HepG2 (cell line): ENCODE measurements at regions not wholly inside any gene's neighbourhood (a gene's known extent, or its start where the extent isn't known, plus 50 kb on each side); places are given as distances from the start of the nearest gene placed in this dataset.

Source experiments
- ARNT ChIP-seq: fragments of 450-650 bp; IDR thresholded peaks from 2 replicates; pipeline ENCODE4 v1.6.1; 2017
- ARNTL ChIP-seq: sonication (generic); formaldehyde crosslinking; IDR thresholded peaks from 2 replicates; pipeline ENCODE4 v1.4.0; 2020; ENCODE audit warnings: mild to moderate bottlenecking, missing genetic modification reagents
- ATM ChIP-seq: fragments of 450-650 bp; IDR thresholded peaks from 2 replicates; pipeline ENCODE4 v1.7.1; 2017; ENCODE audit warnings: mild to moderate bottlenecking, borderline replicate concordance
- CBX1 ChIP-seq: IDR thresholded peaks from one replicate; pipeline ENCODE4 v1.6.1; 2016; ENCODE audit warnings: antibody characterized with exemption, low read depth
- POGZ ChIP-seq: sonication (generic); formaldehyde crosslinking; IDR thresholded peaks from 2 replicates; pipeline ENCODE4 v1.4.0; 2020; ENCODE audit warnings: mild to moderate bottlenecking, missing genetic modification reagents
- TFDP2 ChIP-seq: sonication (generic); formaldehyde crosslinking; IDR thresholded peaks from 2 replicates; pipeline ENCODE4 v1.4.0; 2020; ENCODE audit warnings: missing genetic modification reagents
- TRIM22 ChIP-seq: fragments of 450-650 bp; IDR thresholded peaks from 2 replicates; pipeline ENCODE4 v1.6.1; 2017
- ZMAT3 ChIP-seq: sonication (generic); formaldehyde crosslinking; conservative IDR thresholded peaks from 2 replicates; pipeline ENCODE4 v1.7.0; 2021; ENCODE audit warnings: missing genetic modification reagents
- ZNF101 ChIP-seq: sonication (generic); formaldehyde crosslinking; IDR thresholded peaks from 2 replicates; pipeline ENCODE4 v1.4.0; 2020; ENCODE audit warnings: mild to moderate bottlenecking, low read depth, missing genetic modification reagents, borderline replicate concordance
- ZNF281 ChIP-seq: sonication (generic); formaldehyde crosslinking; IDR thresholded peaks from 2 replicates; pipeline ENCODE4 v1.4.0; 2020; ENCODE audit warnings: missing genetic modification reagents, borderline replicate concordance
- ZNF333 ChIP-seq: sonication (generic); formaldehyde crosslinking; IDR thresholded peaks from 2 replicates; pipeline ENCODE4 v1.4.0; 2020; ENCODE audit warnings: mild to moderate bottlenecking, missing genetic modification reagents, borderline replicate concordance
- ZNF607 ChIP-seq: sonication (generic); formaldehyde crosslinking; IDR thresholded peaks from 2 replicates; pipeline ENCODE4 v1.5.1; 2020; ENCODE audit warnings: missing genetic modification reagents, mild to moderate bottlenecking, borderline replicate concordance
- ZNF75D ChIP-seq: sonication (generic); formaldehyde crosslinking; IDR thresholded peaks from 2 replicates; pipeline ENCODE4 v1.8.1; 2023; ENCODE audit warnings: missing genetic modification reagents, mild to moderate bottlenecking, borderline replicate concordance
- TF ChIP-seq, protein P1 (sequence below): IDR thresholded peaks from 2 replicates; pipeline ENCODE4 v1.6.1; 2016; ENCODE audit warnings: low read depth, missing genetic modification reagents, missing compliant biosample characterization
- TF ChIP-seq, protein P2 (sequence below), 2 experiments: sonication (generic) in 1 of 2; formaldehyde crosslinking in 1 of 2; IDR thresholded peaks; 2 replicates each; pipeline versions ENCODE4 v1.4.0 to v1.6.1; 2018 to 2020; ENCODE audit warnings: missing genetic modification reagents in 2 of 2, borderline replicate concordance in 1 of 2, low read depth in 1 of 2, mild to moderate bottlenecking in 1 of 2, missing biosample characterization in 1 of 2

DNA sequence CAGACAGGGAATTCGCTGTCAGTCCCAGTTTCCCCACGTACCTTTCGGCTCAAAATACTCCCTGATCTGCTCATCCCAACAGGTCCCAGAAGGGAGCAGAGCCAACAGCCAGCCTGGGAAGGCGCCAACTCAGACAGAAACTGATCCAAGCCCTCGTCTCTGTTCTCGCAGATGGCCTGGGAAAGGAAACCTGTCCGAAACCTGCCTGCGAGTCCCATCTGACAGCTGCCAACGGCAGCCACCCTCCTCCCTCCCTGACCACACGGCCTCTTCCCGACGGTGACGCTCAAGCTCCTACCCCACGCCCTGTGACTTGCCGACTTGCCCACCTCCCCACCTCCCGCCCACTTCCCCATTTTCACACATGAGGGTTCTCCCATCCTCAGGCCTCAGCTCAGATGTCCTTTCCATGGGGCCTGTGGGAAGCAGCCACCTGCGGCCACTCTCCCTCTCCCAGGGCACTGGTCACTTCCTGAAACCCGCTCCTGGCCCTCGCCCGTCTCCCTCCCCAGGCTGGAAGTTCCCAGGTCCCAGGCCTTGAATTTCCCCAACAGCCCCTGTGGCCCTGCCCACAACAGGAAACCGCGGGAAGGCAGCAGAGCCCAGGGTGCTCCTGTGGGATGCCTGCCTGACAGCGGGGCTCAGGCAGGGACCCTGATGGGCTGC, 60.9 kb upstream of the FBRSL1 start (continued):
- TF ChIP-seq TFDP2 (CRISPR knock-in tag) (peak; percentile 45; the same call in 1 of the 2 replicates), ZNF281 (no peak), ZNF333 (CRISPR knock-in tag) (no peak), TRIM22 (no peak), ZNF101 (CRISPR knock-in tag) (no peak), POGZ (CRISPR knock-in tag) (no peak), ARNTL (CRISPR knock-in tag) (no peak), ARNT (no peak), CBX1 (no peak), ZNF607 (CRISPR knock-in tag) (peak; percentile 68; the same call in 1 of the 2 replicates), ATM (no peak), ZMAT3 (CRISPR knock-in tag) (no peak), ZNF75D (CRISPR knock-in tag) (no peak)
- TF ChIP-seq, protein P1, sequence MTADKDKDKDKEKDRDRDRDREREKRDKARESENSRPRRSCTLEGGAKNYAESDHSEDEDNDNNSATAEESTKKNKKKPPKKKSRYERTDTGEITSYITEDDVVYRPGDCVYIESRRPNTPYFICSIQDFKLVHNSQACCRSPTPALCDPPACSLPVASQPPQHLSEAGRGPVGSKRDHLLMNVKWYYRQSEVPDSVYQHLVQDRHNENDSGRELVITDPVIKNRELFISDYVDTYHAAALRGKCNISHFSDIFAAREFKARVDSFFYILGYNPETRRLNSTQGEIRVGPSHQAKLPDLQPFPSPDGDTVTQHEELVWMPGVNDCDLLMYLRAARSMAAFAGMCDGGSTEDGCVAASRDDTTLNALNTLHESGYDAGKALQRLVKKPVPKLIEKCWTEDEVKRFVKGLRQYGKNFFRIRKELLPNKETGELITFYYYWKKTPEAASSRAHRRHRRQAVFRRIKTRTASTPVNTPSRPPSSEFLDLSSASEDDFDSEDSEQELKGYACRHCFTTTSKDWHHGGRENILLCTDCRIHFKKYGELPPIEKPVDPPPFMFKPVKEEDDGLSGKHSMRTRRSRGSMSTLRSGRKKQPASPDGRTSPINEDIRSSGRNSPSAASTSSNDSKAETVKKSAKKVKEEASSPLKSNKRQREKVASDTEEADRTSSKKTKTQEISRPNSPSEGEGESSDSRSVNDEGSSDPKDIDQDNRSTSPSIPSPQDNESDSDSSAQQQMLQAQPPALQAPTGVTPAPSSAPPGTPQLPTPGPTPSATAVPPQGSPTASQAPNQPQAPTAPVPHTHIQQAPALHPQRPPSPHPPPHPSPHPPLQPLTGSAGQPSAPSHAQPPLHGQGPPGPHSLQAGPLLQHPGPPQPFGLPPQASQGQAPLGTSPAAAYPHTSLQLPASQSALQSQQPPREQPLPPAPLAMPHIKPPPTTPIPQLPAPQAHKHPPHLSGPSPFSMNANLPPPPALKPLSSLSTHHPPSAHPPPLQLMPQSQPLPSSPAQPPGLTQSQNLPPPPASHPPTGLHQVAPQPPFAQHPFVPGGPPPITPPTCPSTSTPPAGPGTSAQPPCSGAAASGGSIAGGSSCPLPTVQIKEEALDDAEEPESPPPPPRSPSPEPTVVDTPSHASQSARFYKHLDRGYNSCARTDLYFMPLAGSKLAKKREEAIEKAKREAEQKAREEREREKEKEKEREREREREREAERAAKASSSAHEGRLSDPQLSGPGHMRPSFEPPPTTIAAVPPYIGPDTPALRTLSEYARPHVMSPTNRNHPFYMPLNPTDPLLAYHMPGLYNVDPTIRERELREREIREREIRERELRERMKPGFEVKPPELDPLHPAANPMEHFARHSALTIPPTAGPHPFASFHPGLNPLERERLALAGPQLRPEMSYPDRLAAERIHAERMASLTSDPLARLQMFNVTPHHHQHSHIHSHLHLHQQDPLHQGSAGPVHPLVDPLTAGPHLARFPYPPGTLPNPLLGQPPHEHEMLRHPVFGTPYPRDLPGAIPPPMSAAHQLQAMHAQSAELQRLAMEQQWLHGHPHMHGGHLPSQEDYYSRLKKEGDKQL = no peak
- TF ChIP-seq, protein P2, sequence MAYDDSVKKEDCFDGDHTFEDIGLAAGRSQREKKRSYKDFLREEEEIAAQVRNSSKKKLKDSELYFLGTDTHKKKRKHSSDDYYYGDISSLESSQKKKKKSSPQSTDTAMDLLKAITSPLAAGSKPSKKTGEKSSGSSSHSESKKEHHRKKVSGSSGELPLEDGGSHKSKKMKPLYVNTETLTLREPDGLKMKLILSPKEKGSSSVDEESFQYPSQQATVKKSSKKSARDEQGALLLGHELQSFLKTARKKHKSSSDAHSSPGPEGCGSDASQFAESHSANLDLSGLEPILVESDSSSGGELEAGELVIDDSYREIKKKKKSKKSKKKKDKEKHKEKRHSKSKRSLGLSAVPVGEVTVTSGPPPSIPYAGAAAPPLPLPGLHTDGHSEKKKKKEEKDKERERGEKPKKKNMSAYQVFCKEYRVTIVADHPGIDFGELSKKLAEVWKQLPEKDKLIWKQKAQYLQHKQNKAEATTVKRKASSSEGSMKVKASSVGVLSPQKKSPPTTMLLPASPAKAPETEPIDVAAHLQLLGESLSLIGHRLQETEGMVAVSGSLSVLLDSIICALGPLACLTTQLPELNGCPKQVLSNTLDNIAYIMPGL (CRISPR knock-in tag; IDR thresholded peaks at IDR 0.05; ENCODE audit: borderline replicate concordance in 1 of 2, low read depth in 1 of 2) = peak in 1 of 2 experiments; percentile 55; a peak in 2 of 4 replicates
